IPS-18a (cell line): ENCODE measurements at regions not wholly inside any gene's neighbourhood (a gene's known extent, or its start where the extent isn't known, plus 50 kb on each side); places are given as distances from the start of the nearest gene placed in this dataset.

Experiments used
- H3K27ac ChIP-seq: one replicate; pipeline ENCODE4 v1.5.1; 2013; ENCODE audit warnings: low read length
- H3K27me3 ChIP-seq: one replicate; pipeline ENCODE4 v1.6.1; 2013; ENCODE audit warnings: mild to moderate bottlenecking, low read length; ENCODE audit not compliant: control insufficient read depth, insufficient read depth
- H3K36me3 ChIP-seq: one replicate; pipeline ENCODE4 v1.6.1; 2013; ENCODE audit warnings: low read depth, low read length; ENCODE audit not compliant: control insufficient read depth
- H3K4me1 ChIP-seq: one replicate; pipeline ENCODE4 v1.6.1; 2013; ENCODE audit warnings: low read depth, low read length; ENCODE audit not compliant: control insufficient read depth
- H3K4me3 ChIP-seq: one replicate; pipeline ENCODE4 v1.5.1; 2013; ENCODE audit warnings: low read length
- H3K9ac ChIP-seq: one replicate; pipeline ENCODE4 v1.6.1; 2013; ENCODE audit warnings: mild to moderate bottlenecking, low read length, moderate library complexity
- H3K9me3 ChIP-seq: one replicate; pipeline ENCODE4 v1.6.1; 2013; ENCODE audit warnings: low read depth, low read length; ENCODE audit not compliant: control insufficient read depth

DNA sequence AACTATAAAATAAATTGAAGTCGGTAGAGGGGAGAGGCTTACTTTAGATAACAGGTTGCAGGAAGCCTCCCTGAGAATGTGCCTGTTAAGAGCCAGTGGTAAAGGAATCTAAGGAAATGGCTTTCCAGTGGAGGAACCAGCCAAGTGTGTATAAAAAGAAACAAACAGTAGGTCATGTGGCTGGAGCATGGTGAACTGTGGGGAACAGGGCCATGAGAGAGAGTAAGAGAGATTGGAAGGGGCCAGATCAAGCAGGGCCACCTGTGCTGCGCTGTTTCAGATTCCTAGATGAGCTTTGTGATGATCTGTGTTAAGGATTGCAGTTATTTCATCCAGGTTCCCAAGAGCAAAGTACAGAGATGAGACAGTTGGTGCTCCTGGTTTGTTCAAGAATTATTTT is 152.7 kb upstream of the SGCD start:
- no peaks in the 10 kb centered on the region for H3K4me1 ChIP-seq
- H3K36me3 ChIP-seq, result no peaks in the 10 kb centered on the region
- no peak overlapping the region for H3K4me3 ChIP-seq
- H3K27me3 ChIP-seq, result no peaks in the 10 kb centered on the region
- H3K9me3 ChIP-seq, result no peaks in the 10 kb centered on the region
- H3K27ac ChIP-seq, result no peak overlapping the region
- H3K9ac ChIP-seq, result no peak overlapping the region

DNA sequence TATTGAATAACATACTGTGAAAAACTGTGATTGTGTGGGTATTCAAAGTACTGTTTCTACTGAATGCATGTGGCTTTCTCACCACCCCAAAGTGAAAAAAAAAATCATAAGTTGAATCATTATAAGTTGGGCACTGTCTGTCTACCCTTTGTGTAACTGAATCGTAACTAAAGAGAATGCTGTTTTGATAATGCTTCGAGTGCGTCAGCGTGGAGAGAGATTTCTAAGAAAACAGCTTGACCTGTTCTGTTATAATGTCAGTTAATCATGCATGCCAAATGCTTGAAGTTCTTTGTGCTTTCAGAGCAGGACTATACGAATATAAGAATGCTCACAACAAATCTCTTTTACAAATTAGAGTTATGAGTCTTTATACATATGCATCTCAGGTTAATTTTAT is 148.8 kb upstream of the SGCD start:
- H3K27ac ChIP-seq, result no peak overlapping the region
- H3K4me3 ChIP-seq, result no peak overlapping the region
- H3K9me3 ChIP-seq, result no peaks in the 10 kb centered on the region
- H3K4me1 ChIP-seq, result no peaks in the 10 kb centered on the region
- H3K9ac ChIP-seq, result no peak overlapping the region
- H3K27me3 ChIP-seq, result no peaks in the 10 kb centered on the region
- H3K36me3 ChIP-seq, result no peaks in the 10 kb centered on the region

DNA sequence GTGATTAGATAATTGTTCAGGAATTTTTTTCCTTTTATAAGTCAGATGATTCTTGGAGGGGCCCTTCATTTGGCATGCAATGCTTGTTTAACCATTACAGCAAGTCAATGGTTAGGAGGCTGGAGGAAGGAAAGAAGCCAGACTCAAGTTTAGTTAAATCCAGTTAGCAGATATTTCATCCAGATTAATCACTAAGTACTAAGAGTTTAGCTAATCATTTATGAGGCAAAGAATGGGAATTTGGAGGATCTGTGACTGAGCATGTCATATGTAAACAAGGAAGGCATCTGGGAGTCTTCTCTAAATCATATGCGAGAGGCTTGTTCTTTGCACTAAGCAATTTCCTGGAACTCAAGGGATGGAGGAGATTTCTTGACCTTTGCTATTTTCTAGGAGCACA is 145.3 kb upstream of the SGCD start:
- no peaks in the 10 kb centered on the region for H3K9me3 ChIP-seq
- no peak overlapping the region for H3K4me3 ChIP-seq
- H3K27ac ChIP-seq, result no peak overlapping the region

DNA sequence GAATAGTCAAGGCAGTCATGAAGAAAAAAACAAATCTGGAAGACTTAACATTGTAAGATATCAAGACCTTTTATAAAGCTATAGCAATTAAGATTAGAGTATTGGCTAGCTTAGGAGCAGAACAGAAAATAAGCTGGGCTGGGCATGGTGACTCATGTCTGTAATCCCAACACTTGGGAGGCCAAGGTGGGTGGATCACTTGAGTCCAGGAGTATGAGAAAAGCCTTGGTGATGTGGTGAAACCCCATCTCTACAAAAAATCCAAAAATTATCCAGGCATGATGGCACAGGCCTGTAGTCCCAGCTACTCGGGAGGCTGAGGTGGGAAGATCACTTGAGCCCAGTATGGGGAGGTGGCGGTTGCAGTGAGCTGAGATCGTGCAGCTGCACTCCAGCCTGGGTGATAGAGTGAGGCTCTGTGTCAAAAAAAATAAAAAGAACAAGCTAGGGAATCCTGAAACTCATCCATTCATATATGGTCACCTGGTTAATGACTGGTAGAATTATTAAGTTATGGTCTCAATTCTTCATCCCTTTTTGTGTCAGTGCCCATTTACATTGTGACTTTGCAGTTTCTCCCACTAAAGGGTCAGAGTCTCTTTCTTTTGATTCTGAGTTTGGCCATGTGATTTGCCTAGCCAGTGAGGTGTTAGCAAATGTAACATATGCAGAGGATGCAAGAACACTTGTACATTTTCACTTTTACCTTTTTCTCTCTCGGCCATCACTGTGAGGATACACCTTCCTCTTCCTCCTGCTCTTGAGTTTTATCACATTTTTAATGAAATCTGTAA is 144.6 kb upstream of the SGCD start:
- Histone ChIP-seq H3K9me3 (no peaks in the 10 kb centered on the region), H3K27me3 (no peaks in the 10 kb centered on the region), H3K36me3 (no peaks in the 10 kb centered on the region), H3K9ac (no peak overlapping the region), H3K4me3 (no peak overlapping the region), H3K4me1 (no peaks in the 10 kb centered on the region), H3K27ac (no peak overlapping the region)

More for the DNA sequence above, 145.3 kb upstream of the SGCD start:
- Histone ChIP-seq H3K27me3 (no peaks in the 10 kb centered on the region), H3K36me3 (no peaks in the 10 kb centered on the region), H3K4me1 (no peaks in the 10 kb centered on the region), H3K9ac (no peak overlapping the region)

DNA sequence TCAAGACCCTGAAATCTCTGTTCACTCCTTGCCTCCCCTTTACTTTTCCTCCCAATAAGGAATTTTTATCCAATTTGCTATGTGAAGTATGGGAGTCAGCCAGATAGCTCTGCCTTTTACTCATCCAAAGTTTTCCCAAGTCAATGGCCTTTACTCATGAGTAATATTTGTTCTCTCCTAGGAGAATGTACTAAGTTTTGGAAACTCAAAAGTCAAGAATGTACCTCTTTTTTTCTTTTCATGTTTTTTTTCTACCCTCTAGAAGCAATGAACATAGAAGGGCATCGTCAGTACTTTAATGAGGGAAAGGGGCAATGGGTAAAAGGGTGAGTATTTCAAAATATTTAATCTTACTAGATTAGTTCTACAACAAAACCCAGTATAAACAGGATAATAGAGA is 140.2 kb upstream of the SGCD start:
- Histone ChIP-seq H3K27me3 (no peaks in the 10 kb centered on the region), H3K27ac (no peak overlapping the region), H3K4me3 (no peak overlapping the region), H3K9me3 (no peaks in the 10 kb centered on the region), H3K4me1 (no peaks in the 10 kb centered on the region), H3K9ac (no peak overlapping the region), H3K36me3 (no peaks in the 10 kb centered on the region)

DNA sequence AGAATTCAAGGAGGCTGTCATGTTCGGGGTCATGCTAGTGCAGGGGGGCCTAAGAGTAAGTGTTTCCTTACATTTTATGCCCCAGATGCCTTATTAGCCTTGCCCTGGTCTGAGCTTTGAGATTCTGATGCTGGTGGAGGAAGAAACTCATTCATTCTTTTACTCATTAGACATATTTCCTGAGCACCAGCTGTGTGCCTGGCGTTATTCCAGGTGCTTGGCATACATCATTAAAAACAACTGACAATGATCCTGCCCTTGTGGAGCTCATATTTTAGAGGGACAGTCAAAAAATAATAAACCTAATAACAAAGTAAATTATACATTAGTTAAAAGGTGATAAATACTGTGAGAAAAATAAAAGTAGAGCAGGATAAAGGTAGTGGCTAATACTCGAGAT is 138.9 kb upstream of the SGCD start:
- Histone ChIP-seq H3K4me1 (no peaks in the 10 kb centered on the region), H3K27me3 (no peaks in the 10 kb centered on the region), H3K36me3 (no peaks in the 10 kb centered on the region), H3K9ac (no peak overlapping the region), H3K9me3 (no peaks in the 10 kb centered on the region), H3K4me3 (no peak overlapping the region), H3K27ac (no peak overlapping the region)

DNA sequence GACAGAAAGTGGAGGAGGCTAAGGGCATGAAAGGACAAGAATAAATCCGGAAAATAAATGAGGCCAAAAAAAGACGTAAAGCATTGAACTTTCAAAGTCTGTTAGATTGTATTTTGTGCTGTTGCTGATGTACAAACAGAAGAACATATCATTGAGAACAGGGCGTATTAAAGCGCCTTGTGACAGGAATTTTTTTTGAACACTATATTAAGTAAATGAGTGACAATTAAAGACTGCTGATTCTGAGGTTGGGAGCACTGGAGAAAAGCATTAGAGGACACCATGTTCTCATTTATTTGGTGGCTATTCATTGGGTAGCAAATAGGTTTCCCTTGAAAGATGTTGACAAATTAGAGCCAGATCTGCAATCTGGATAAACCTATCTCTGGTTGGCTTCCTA is 137.3 kb upstream of the SGCD start:
- H3K36me3 ChIP-seq, result no peaks in the 10 kb centered on the region
- no peak overlapping the region for H3K4me3 ChIP-seq
- no peak overlapping the region for H3K27ac ChIP-seq
- H3K9ac ChIP-seq, result no peak overlapping the region
- H3K27me3 ChIP-seq, result no peaks in the 10 kb centered on the region
- H3K9me3 ChIP-seq, result no peaks in the 10 kb centered on the region
- H3K4me1 ChIP-seq, result no peaks in the 10 kb centered on the region

DNA sequence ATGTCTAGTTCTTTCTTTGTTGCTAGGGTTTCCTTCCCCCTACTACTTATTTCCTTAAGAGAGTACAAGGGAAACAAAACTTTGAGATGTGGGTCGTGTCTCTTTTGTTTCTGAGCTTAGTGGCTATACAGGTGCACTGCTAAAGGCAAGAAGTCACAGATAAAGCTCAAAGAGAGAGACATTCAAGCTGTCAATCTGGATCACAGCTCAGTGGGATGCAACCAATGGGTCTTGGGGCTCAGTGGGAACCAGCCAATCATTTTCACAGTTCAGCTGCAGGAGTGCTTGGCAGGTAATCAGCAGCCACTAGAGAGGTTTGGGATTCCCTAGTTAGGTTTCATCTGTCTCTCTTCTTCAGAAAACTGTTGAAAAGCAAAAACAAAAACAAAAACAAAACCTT is 135.4 kb upstream of the SGCD start:
- Histone ChIP-seq H3K9ac (no peak overlapping the region), H3K27ac (no peak overlapping the region), H3K9me3 (no peaks in the 10 kb centered on the region), H3K4me1 (no peaks in the 10 kb centered on the region), H3K36me3 (no peaks in the 10 kb centered on the region), H3K27me3 (no peaks in the 10 kb centered on the region), H3K4me3 (no peak overlapping the region)

DNA sequence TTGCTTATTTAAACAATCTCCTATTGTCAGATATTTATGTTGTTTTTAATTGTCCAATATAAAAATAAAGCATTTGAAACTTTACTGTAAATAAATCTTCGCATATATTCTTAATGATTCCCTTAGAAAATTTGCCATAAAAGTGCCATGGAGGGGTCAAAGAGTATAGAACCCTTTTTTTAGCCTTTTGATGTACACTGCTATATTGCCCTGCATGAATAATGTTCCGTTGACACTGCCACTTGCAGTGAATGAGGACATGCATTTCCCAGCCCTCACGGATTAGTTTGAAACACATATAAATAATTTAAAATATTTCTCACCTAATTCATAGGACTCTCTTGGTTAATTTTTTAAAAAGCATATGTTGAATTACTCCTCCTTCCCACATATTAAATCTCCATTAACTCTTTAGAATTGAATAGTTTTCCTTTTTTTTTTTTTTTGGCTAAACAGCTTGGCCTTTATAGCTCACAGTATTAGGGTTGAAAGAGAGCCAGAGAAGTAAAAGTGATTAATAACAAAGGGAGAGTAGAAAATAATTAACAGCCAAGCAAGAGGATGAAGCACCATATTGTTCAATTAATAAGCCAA is 129.8 kb upstream of the SGCD start:
- Histone ChIP-seq H3K4me1 (peaks cover 10% of the 10 kb centered on the region), H3K27me3 (no peaks in the 10 kb centered on the region), H3K4me3 (no peak overlapping the region), H3K36me3 (no peaks in the 10 kb centered on the region), H3K9ac (no peak overlapping the region), H3K9me3 (no peaks in the 10 kb centered on the region), H3K27ac (no peak overlapping the region)

DNA sequence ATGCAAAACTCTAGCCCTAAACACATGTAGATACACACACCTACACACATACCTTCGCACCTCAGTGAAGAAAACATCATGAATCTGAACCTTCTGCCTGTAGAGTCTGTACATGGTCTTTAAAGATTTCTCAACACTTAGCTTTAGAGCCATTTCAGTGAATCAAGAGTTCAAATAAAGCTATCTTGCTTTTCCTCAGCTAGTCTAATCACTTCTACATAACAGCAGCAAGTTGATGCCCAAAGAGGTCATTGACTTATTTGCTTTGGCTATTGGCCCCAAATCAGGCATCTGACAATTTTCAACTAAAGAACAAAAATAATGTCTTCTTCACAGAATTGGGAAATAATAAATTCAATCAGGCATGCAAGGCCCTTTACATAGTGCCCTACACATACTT is 127.9 kb upstream of the SGCD start:
- Histone ChIP-seq H3K27ac (no peak overlapping the region), H3K9ac (no peak overlapping the region), H3K36me3 (no peaks in the 10 kb centered on the region), H3K27me3 (no peaks in the 10 kb centered on the region), H3K4me1 (peaks cover 13% of the 10 kb centered on the region), H3K4me3 (no peak overlapping the region), H3K9me3 (no peaks in the 10 kb centered on the region)

DNA sequence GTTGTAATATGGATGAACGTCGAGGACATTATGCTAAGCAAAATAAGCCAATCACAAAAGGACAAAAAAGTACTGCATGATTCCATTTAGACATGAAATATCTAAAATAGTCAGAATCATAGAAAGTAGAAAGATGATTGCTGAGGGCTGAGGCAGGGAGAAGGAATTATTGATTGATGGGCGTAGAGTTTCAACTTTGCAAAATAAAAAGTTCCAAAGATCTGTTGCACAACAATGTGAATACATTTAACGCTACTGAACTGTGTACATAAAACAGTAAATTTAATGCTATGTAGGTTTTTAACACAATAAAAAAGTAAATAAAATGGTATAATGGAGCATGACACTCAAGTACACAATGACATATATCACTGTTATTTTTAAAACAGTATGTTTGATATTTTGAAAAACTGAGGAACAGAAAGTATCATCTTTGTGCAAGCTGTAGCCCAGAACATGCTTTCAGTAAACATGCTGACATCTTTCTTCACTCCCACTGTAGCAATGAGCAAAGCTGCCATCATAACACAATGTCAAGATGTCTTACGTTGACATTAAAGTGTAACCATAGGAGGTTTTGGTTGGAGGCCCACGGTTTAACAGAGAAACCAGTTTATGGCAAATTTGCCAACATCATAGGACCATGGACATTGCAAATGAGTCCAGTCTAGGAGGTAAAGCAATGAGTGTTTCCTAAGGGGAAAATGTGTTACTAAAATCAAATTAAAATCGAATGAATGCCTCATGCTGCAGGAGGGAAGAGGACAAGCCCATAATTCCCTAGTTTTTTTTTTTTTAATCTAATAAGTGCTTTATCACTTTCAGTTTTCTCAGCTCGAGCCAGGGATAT is 125.8 kb upstream of the SGCD start:
- peaks cover 13% of the 10 kb centered on the region for H3K4me1 ChIP-seq
- H3K36me3 ChIP-seq, result no peaks in the 10 kb centered on the region
- no peak overlapping the region for H3K9ac ChIP-seq
- H3K9me3 ChIP-seq, result no peaks in the 10 kb centered on the region
- no peaks in the 10 kb centered on the region for H3K27me3 ChIP-seq
- H3K27ac ChIP-seq, result no peak overlapping the region
- no peak overlapping the region for H3K4me3 ChIP-seq
